NCI-H460 (cell line): ENCODE measurements at regions not wholly inside any gene's neighbourhood (a gene's known extent, or its start where the extent isn't known, plus 50 kb on each side); places are given as distances from the start of the nearest gene placed in this dataset.
A peak's percentile ranks its signal among the peaks of the same experiment; 100 is the strongest.
"Not testable (repeated sequence)": the region's sequence is repeated elsewhere in the genome, so short reads cannot be mapped to it uniquely, and the experiment has no call there.

ENCODE experiments used
- DNase-seq: peaks from one replicate; pipeline ENCODE4 v3.0.0-alpha.2; 2016; ENCODE audit warnings: low read depth; ENCODE audit errors: extremely low read depth

- DNase-seq: no peak
Observed at GRCh38 chr13:68987585-68987984, 1120.0 kb upstream of the ATXN8OS start.

- no peak for DNase-seq
Observed at GRCh38 chr13:68984688-68985319, 1122.8 kb upstream of the ATXN8OS start.

- DNase-seq: no peak
Observed at GRCh38 chr13:68982961-68983619, 1124.5 kb upstream of the ATXN8OS start.

- DNase-seq: no peak
Observed at GRCh38 chr13:68976287-68976686, 1131.3 kb upstream of the ATXN8OS start.

- DNase-seq: no peak
Observed at GRCh38 chr13:68970532-68970931, 1137.1 kb upstream of the ATXN8OS start.

- no peak for DNase-seq
Observed at GRCh38 chr13:68948586-68948985, 1159.0 kb upstream of the ATXN8OS start.

- no peak for DNase-seq
Observed at GRCh38 chr13:68944272-68944671, 1163.4 kb upstream of the ATXN8OS start.

- DNase-seq: no peak
Observed at GRCh38 chr13:68940049-68940448, 1167.6 kb upstream of the ATXN8OS start.

- DNase-seq: no peak
Observed at GRCh38 chr13:68938639-68939038, 1169.0 kb upstream of the ATXN8OS start.

GRCh38 chr13:68929075-68929745 is 1178.4 kb upstream of the ATXN8OS start:
- no peak for DNase-seq

- peak; percentile 41 for DNase-seq
Observed at GRCh38 chr13:68927387-68928026, 1180.1 kb upstream of the ATXN8OS start.

- DNase-seq: no peak
Observed at GRCh38 chr13:68923995-68924394, 1183.6 kb upstream of the ATXN8OS start.

GRCh38 chr13:68908879-68909278 is 1198.7 kb upstream of the ATXN8OS start:
- DNase-seq: no peak

- DNase-seq: no peak
Observed at GRCh38 chr13:68905186-68905585, 1202.4 kb upstream of the ATXN8OS start.

- DNase-seq: no peak
Observed at GRCh38 chr13:68897331-68897928, 1210.2 kb upstream of the ATXN8OS start.

GRCh38 chr13:68895696-68896095 is 1211.9 kb upstream of the ATXN8OS start:
- no peak for DNase-seq

GRCh38 chr13:68893721-68894120 is 1213.9 kb upstream of the ATXN8OS start:
- DNase-seq: not testable (repeated sequence)

GRCh38 chr13:68892596-68892995 is 1215.0 kb upstream of the ATXN8OS start:
- not testable (repeated sequence) for DNase-seq

- DNase-seq: not testable (repeated sequence)
Observed at GRCh38 chr13:68890101-68890500, 1217.5 kb upstream of the ATXN8OS start.

GRCh38 chr13:68888832-68889231 is 1218.8 kb upstream of the ATXN8OS start:
- DNase-seq: no peak

- DNase-seq: no peak
Observed at GRCh38 chr13:68872338-68872737, 1235.3 kb upstream of the ATXN8OS start.
